AG20443 (cell line): ENCODE measurements at regions not wholly inside any gene's neighbourhood (a gene's known extent, or its start where the extent isn't known, plus 50 kb on each side); places are given as distances from the start of the nearest gene placed in this dataset.
A peak's percentile ranks its signal among the peaks of the same experiment; 100 is the strongest.

ENCODE experiments used
- DNase-seq: peaks from one replicate; pipeline ENCODE4 v3.0.0; 2012; ENCODE audit warnings: low spot score, mixed read lengths

DNA sequence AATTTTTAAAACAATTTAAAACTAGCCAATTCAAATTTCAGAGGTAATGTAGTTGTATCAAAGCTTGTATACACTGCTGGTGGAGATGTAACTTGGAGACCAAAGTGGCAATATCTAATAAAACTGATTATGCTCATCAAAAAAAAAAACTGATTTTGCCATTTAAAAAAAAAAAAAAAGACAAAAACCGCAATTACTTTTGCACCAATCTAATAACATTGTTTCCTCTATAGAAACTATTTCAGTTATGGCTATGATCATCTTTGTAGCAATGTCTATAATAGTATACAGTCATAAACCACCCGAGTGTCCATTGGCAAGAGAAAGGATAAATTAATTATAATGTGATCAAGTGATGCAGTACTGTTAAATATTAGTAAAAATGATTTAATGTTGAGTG, 149.3 kb upstream of the SEMA6D start:
- no peak for DNase-seq

DNA sequence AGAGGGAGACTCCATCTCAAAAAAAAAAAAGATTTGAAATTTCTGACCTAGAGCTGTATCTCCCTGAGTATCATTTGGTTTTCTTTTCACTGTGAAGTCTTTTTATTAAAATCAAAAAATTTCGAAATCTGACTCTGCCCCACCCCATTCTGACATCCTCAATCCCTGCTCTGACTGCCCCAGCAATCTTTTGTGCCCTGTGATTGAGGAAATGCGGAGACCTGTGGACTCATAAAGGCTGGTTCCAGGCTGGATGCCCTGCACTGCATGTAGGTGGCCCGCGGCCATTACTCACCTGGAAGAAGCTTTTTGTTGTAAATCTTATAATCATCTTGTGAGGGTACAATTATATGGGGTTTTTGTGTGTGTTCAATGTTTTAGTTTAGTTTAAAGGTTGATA, 147.3 kb upstream of the SEMA6D start:
- no peak for DNase-seq

DNA sequence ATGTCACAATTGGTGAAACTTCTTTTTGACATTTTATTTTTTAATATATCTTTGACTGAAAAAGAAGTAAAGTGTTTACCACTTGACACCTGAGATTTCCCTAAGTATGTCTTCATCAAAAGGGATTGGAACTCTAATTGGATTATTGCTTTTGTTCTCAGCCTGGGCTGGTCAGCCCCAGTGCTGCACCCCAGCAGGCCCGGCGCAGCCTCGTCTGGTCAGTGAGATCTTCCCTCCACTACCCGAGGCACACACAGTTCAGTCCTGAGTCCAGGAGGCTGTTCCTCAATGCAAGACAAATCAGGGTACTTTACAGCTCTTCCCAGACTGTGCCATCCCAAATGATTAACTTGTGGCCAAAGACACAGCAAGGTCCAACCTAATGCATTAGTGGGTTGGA, 146.9 kb upstream of the SEMA6D start:
- DNase-seq, result no peak

DNA sequence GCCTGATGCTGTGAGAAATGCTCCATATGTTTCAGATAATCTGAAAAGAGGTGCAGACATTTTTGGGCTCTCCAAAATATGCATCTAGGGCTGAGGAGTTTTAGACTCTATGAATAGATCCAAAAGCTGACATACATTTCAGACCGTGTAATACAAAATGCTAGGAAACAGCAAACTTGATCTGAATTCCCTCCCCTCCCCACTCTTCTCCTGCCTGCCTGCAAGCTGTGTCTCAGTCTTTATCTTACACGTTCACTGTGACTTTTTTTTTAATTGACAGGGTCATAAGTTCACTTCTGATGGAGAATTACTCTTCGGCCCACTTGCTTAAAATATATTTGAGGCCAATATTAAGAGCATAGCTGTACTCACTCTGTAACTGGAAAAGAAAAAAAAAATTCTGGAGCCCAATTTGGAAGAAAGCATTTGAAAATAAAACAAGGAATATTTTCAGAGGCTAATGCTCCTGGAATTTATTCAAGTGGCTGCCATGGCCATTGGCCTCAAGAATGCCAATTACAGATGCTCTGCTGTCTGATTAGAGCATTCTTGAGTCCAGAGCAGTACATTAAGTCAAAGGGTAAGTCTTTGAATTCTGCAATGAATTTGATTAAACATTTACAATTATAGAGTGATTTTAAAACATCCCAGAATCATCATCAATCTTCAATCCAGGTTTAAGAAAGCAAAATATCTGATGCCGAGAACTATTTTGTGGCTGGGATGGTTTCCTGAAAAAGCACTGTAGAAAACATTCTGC, 146.2 kb upstream of the SEMA6D start:
- DNase-seq, result no peak

DNA sequence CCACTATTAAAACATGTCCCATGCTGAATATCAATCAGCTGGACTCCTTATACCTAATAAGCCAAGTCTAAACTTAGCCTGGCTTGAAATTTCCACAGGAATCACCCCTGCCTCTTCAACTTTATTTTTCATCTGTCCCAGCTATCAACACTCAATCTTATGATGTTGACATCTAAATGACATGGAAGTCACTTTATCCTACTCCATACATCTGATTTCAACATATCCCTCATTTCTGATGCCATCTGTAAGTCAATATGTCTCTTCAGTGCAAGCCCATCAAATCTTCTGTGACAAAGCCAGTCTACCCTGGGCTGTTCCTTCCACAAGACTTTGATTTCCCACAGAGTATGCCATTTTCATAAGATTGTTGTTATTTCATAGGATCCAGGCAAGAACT, 143.6 kb upstream of the SEMA6D start:
- DNase-seq, result no peak

DNA sequence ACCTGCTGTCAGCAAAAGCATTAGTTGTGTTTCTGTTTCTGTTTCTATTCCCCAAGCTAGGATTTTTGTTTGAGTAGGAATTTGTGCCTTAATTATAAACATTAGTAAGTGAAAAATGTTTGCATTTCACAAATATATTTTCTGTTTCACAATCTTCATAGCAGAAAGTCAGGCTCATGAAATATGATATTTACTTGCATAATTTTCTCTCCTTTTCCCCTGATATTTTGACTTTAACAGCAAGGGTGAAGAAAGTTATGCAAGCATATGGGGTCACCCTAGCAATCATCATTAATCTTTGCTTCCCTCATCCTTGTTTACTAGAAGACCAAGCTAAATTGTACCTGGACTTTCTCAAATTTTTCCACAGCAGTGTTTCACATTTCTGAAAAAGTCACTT, 140.3 kb upstream of the SEMA6D start:
- no peak for DNase-seq

GRCh38 chr15:47577461-47577860, 139.8 kb upstream of the SEMA6D start:
- DNase-seq, result no peak

- no peak for DNase-seq
Measured at GRCh38 chr15:47582233-47582632, 135.1 kb upstream of the SEMA6D start.

DNA sequence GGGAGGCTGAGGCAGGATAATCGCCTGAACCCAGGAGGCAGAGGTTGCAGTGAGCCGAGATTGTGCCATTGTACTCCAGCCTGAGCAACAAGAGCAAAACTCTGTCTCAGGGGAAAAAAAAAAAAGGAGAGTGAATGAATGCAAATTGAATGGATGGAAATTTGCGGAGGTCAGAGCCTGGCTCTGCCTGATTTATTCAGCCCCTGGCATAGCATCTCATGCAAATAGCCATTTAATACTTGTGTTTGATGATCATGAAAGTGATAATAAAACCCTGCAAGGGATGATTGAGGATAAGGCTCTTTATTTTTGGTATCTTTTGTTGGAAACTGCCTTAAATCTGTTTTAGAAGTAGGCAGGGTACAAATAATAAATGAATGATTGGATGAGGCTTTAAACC, 133.0 kb upstream of the SEMA6D start:
- no peak for DNase-seq

GRCh38 chr15:47586653-47587224, 130.6 kb upstream of the SEMA6D start:
- no peak for DNase-seq

GRCh38 chr15:47587940-47588802, 129.1 kb upstream of the SEMA6D start:
- peak; percentile 21 for DNase-seq

GRCh38 chr15:47588958-47589357, 128.3 kb upstream of the SEMA6D start:
- no peak for DNase-seq

GRCh38 chr15:47598996-47599395, 118.3 kb upstream of the SEMA6D start:
- no peak for DNase-seq

- no peak for DNase-seq
Measured at GRCh38 chr15:47599806-47600205, 117.5 kb upstream of the SEMA6D start.

DNA sequence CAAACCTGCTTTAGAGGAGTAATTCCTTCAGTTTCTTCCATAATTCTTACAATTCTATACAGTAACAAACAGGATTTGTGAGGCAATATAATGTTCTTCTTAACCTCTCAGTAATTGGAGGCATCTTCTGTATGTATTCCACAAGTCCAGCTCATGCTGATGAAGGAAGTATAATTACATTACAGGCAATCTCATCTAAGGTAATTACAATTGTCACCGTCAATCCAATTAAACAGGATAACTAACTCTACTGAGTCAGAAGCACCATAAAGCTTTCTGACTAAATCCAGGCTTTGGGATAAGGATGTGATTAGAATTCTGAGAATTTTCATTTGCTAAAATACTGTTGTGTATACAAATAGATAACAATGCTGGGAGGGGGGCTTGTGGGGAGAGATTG, 115.2 kb upstream of the SEMA6D start:
- no peak for DNase-seq

DNA sequence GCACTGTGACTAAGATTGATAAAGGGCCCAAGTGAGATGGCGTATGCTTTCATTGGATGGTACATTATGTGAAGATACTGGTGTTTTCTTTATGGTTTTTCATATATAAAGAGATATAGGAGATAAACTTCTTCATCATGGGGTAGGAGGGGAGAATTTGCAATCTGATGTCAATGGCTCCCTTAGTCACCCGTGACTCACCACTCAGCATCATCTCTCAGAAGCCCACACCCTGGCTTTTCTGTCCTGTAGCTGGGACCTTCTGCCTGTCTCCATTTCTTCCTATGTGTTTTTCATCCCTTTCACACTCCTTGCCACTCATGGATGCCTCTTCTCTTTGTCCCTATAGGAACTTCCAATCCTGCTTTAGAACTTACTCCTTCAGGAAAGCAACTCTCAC, 114.3 kb upstream of the SEMA6D start:
- DNase-seq, result peak; percentile 22

- DNase-seq, result no peak
Measured at GRCh38 chr15:47607695-47608094, 109.6 kb upstream of the SEMA6D start.

GRCh38 chr15:47609693-47610092, 107.6 kb upstream of the SEMA6D start:
- DNase-seq, result no peak

GRCh38 chr15:47610736-47611135, 106.6 kb upstream of the SEMA6D start:
- no peak for DNase-seq

- DNase-seq, result no peak
Measured at GRCh38 chr15:47614360-47615011, 102.8 kb upstream of the SEMA6D start.

GRCh38 chr15:47616876-47617275, 100.4 kb upstream of the SEMA6D start:
- no peak for DNase-seq

- DNase-seq, result no peak
Measured at GRCh38 chr15:47618241-47618640, 99.1 kb upstream of the SEMA6D start.
